Ovary (tissue), 7 donors: ENCODE measurements at regions not wholly inside any gene's neighbourhood (a gene's known extent, or its start where the extent isn't known, plus 50 kb on each side); places are given as distances from the start of the nearest gene placed in this dataset.

Source experiments
- DNase-seq, 5 donors: peaks; one replicate each; pipeline ENCODE4 v3.0.0-alpha.2; 2019 to 2020
- H3K27ac ChIP-seq, 2 donors: fragments of 200-600 bp; one replicate each; pipeline versions ENCODE4 v1.5.1 to v1.8.0; 2019 to 2022
- H3K27me3 ChIP-seq: fragments of 200-600 bp; one replicate; pipeline ENCODE4 v1.8.0; 2022
- H3K36me3 ChIP-seq: fragments of 200-600 bp; sonication (generic); one replicate; pipeline ENCODE4 v1.5.1; 2019
- H3K4me1 ChIP-seq: one replicate; pipeline ENCODE4 v1.8.1; 2013; ENCODE audit warnings: mild to moderate bottlenecking, moderate library complexity; ENCODE audit not compliant: insufficient read depth
- H3K4me3 ChIP-seq: fragments of 200-600 bp; sonication (generic); one replicate; pipeline ENCODE4 v1.5.1; 2017
- H3K9me3 ChIP-seq, 2 donors: fragments of 200-600 bp in 1 of 2; sonication (generic) in 1 of 2; one replicate each; pipeline versions ENCODE4 v1.5.1 to v1.8.1; 2013 to 2019; ENCODE audit warnings: mild to moderate bottlenecking in 1 of 2, moderate library complexity in 1 of 2
- EP300 ChIP-seq: sonication (generic); formaldehyde crosslinking; IDR thresholded peaks from one replicate; pipeline ENCODE4 v1.6.1; 2017; ENCODE audit warnings: antibody characterized with exemption
- POLR2A ChIP-seq: fragments of 450-650 bp; IDR thresholded peaks from one replicate; pipeline ENCODE4 v1.6.1; 2017; ENCODE audit warnings: antibody characterized with exemption, mild to moderate bottlenecking, moderate library complexity
- WGBS, 3 donors: extraction: QIAGEN DNeasy Blood & Tissue Kit in 1 of 3; methylation state at CpG; one replicate each; pipeline versions ENCODE4 v1.1.5 to v1.1.7; 2013 to 2017; 5-methylcytosine and 5-hydroxymethylcytosine counted together
- intact Hi-C, 4 donors: fragments of 100-400 bp; cut with DNase I; formaldehyde crosslinking; loops; one replicate each; pipeline versions ENCODE4 v1.11.0 to v1.15.1; 2022 to 2023
- TF ChIP-seq, protein P1 (sequence below), 3 donors: fragments of 450-650 bp in 2 of 3; fragments of 200-600 bp in 1 of 3; IDR thresholded peaks; one replicate each; pipeline versions ENCODE4 v1.5.1 to v1.8.0; 2016 to 2022; ENCODE audit warnings: antibody characterized with exemption in 3 of 3, mild to moderate bottlenecking in 1 of 3
- donor health status: DM: no; HTN: no; CAD: no; lungs with moderate emphysema.
- donor health status: DM: no; HTN: no; CAD: no.
- donor health status: Bipolar disorder and iron deficiency.
- donor health status: DM: no; HTN: no; CAD: no.
- donor health status: DM: yes; HTN: yes; CAD: no.

DNA sequence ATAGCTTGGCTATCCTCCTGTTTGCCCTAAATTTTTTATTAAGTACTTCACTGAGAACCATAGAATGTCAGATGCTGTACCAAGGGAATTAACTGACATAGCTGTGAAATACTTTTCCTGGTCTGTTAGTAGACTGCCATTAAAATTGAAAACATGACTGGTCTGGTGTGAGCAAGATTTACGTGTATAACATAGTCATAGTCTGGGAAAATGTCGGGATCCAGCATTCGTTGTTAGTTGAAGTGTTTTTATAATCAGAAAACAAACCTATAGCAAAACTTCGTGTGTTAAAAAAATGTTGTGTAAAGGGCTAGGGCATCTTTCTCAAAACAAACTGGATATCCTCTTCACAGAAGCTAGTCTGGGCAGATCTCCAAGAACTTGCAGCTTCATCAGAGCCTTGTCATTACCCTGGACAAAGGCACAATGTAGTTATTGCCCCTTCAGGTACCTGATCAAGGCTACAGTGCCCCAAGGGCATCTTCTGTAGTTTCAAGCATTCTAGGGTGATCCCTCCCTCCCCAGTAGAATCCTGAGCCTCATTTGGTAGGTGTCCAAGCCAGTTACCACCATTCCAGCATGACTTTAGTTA, 454.2 kb upstream of the SGCD start:
- Histone ChIP-seq H3K27me3 (no peaks in the 10 kb centered on the region), H3K27ac (no peak overlapping the region), H3K9me3 (no peaks in the 10 kb centered on the region), H3K36me3 (no peaks in the 10 kb centered on the region), H3K4me1 (no peaks in the 10 kb centered on the region), H3K4me3 (no peak overlapping the region)
- no peak for DNase-seq
- intact Hi-C loops = no loop called here
- WGBS, 3 donors = 23 to 46% (median 29%) methylated on average over 4 of the region's 4 CpGs
- TF ChIP-seq, protein P1, sequence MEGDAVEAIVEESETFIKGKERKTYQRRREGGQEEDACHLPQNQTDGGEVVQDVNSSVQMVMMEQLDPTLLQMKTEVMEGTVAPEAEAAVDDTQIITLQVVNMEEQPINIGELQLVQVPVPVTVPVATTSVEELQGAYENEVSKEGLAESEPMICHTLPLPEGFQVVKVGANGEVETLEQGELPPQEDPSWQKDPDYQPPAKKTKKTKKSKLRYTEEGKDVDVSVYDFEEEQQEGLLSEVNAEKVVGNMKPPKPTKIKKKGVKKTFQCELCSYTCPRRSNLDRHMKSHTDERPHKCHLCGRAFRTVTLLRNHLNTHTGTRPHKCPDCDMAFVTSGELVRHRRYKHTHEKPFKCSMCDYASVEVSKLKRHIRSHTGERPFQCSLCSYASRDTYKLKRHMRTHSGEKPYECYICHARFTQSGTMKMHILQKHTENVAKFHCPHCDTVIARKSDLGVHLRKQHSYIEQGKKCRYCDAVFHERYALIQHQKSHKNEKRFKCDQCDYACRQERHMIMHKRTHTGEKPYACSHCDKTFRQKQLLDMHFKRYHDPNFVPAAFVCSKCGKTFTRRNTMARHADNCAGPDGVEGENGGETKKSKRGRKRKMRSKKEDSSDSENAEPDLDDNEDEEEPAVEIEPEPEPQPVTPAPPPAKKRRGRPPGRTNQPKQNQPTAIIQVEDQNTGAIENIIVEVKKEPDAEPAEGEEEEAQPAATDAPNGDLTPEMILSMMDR (IDR thresholded peaks at IDR 0.05) = no peak
- TF ChIP-seq POLR2A = no peak
- TF ChIP-seq EP300 = no peak

DNA sequence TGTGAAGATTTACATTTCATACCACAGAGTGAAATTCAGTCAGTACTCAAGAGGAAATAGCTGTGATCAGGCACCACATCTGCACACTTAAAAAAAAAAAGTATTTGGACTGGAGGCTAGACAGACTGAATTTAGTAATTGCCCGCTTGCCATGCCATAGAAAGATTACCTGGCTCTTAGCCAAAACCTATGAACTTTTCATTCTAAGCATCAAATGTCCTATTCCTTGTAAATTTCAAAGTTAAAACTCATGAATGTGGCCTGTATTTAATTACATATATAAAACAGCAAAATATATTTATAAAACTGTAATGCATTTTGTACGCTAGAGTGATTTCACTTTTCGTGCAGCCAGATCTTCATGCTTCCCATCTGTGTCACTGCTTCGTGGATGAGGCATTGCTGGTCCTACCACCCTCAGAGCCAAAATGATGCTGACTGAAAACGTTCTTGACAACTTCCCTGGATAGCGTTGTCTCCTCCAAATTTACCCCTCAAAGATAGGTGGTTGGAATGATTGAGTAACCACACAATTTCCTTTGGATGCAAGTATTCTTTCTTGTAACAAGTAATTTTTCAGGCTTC, 447.9 kb upstream of the SGCD start:
- TF ChIP-seq, protein P1 (IDR thresholded peaks at IDR 0.05) = no peak
- TF ChIP-seq EP300 = no peak
- TF ChIP-seq POLR2A = no peak
- Histone ChIP-seq H3K36me3 (no peaks in the 10 kb centered on the region), H3K27me3 (no peaks in the 10 kb centered on the region), H3K4me1 (no peaks in the 10 kb centered on the region), H3K27ac (no peak overlapping the region), H3K4me3 (no peak overlapping the region), H3K9me3 (no peaks in the 10 kb centered on the region)
- intact Hi-C loops = no loop called here
- no peak for DNase-seq
- 73 to 84% (median 76%) methylated on average over 6 of the region's 6 CpGs for WGBS, 3 donors

DNA sequence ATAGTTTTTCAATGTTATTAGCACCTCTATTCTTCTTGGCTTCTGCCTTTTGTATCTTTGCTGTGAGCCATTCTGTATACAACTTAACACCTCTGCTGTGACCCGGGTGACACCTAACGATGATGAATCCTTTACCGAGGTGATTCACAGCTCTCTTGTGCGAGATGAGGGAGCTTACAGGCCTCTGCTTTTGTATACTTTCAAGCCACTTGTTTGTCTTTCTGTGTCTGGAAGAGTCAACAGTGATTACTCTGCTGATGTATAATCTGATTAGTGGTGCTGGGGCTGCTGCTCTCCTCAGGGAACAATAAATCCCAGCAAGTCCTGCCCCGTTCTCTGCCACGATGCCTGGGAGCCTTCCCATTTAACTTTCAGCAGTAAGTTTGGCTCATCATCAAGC, 442.9 kb upstream of the SGCD start:
- 49 to 53% (median 53%) methylated on average over 6 of the region's 6 CpGs for WGBS, 3 donors

DNA sequence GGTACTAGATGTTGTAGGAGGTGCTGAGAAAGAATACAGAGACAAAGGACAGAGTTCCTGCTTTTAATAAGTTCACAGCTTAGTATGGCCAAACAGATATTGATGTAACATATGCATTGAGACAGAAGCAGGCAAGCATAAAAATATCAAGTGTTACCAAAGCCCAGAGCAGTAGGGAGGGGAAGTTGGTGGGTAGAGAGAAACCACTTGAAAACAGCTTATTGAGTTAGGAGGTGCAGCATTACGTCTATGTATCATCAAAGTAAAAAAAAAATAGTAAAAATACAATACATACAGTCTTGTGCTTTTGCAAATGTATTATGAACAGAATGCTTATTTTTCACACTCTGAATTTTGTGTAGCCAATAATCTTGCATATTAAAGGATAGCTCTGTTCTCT, 441.8 kb upstream of the SGCD start:
- no peak for DNase-seq

More for the DNA sequence above, 442.9 kb upstream of the SGCD start:
- no peak overlapping the region for H3K27ac ChIP-seq
- no peaks in the 10 kb centered on the region for H3K9me3 ChIP-seq
- TF ChIP-seq POLR2A (no peak), EP300 (no peak)
- TF ChIP-seq, protein P1 (IDR thresholded peaks at IDR 0.05) = no peak
- DNase-seq = no peak
- H3K4me1 ChIP-seq = no peaks in the 10 kb centered on the region
- no peak overlapping the region for H3K4me3 ChIP-seq
- intact Hi-C loops = no loop called here
- H3K36me3 ChIP-seq = no peaks in the 10 kb centered on the region
- no peaks in the 10 kb centered on the region for H3K27me3 ChIP-seq

More for the DNA sequence above, 441.8 kb upstream of the SGCD start:
- Histone ChIP-seq H3K36me3 (no peaks in the 10 kb centered on the region), H3K27me3 (no peaks in the 10 kb centered on the region), H3K9me3 (no peaks in the 10 kb centered on the region), H3K4me3 (no peak overlapping the region), H3K4me1 (no peaks in the 10 kb centered on the region), H3K27ac (no peak overlapping the region)
- TF ChIP-seq, protein P1 (IDR thresholded peaks at IDR 0.05) = no peak
- TF ChIP-seq EP300 = no peak
- TF ChIP-seq POLR2A = no peak
- 73 to 80% (median 74%) methylated on average over 1 of the region's 1 CpG for WGBS, 3 donors
- intact Hi-C loops = no loop called here
